ENCODE measurements at regions not wholly inside any gene's neighbourhood (a gene's known extent, or its start where the extent isn't known, plus 50 kb on each side); places are given as distances from the start of the nearest gene placed in this dataset.

DNA sequence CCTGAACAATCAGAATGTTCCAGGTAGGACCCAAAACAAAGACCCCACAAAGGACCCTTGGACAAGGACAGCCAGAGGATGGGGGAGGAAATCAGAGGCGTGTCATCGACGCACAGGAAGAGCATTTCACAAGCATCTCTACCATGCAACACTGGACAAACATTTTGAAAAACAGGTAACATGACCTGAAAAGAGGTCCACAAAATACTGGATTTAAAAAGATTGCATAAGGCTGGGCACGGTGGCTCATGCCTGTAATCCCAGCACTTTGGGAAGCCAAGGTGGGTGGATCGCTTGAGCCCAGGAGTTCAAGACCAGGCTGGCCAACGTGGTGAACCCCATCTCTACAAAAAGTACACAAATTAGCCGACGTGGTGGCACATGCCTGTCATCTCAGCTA is 60.5 kb upstream of the RNF32 start:
- TF ChIP-seq, protein P1, sequence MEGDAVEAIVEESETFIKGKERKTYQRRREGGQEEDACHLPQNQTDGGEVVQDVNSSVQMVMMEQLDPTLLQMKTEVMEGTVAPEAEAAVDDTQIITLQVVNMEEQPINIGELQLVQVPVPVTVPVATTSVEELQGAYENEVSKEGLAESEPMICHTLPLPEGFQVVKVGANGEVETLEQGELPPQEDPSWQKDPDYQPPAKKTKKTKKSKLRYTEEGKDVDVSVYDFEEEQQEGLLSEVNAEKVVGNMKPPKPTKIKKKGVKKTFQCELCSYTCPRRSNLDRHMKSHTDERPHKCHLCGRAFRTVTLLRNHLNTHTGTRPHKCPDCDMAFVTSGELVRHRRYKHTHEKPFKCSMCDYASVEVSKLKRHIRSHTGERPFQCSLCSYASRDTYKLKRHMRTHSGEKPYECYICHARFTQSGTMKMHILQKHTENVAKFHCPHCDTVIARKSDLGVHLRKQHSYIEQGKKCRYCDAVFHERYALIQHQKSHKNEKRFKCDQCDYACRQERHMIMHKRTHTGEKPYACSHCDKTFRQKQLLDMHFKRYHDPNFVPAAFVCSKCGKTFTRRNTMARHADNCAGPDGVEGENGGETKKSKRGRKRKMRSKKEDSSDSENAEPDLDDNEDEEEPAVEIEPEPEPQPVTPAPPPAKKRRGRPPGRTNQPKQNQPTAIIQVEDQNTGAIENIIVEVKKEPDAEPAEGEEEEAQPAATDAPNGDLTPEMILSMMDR (IDR thresholded peaks at IDR 0.05; ENCODE audit: poor library complexity), result no peak
- no peak for TF ChIP-seq EZH2 (IDR thresholded peaks at IDR 0.05; ENCODE audit: borderline replicate concordance)
- TF ChIP-seq EZH2phosphoT487 (IDR thresholded peaks at IDR 0.05; ENCODE audit: low read depth, severe bottlenecking, unreplicated experiment), result no peak

All from hepatocyte (in vitro differentiated cells).